HG02938 (cell line): ENCODE measurements at regions not wholly inside any gene's neighbourhood (a gene's known extent, or its start where the extent isn't known, plus 50 kb on each side); places are given as distances from the start of the nearest gene placed in this dataset.
"Not testable (repeated sequence)": the region's sequence is repeated elsewhere in the genome, so short reads cannot be mapped to it uniquely, and the experiment has no call there.

Experiments used
- ATAC-seq: cut with Tn5 transposase; IDR thresholded peaks from one replicate; pipeline ENCODE4 v1.9.1; 2021; ENCODE audit warnings: mild to moderate bottlenecking, moderate library complexity; ENCODE audit not compliant: unreplicated experiment

- no peak for ATAC-seq
Measured at GRCh38 chr11:81337756-81338155, 1395.9 kb downstream of the FAM181B start.

- ATAC-seq = no peak
Measured at GRCh38 chr11:81332276-81332675, 1401.4 kb downstream of the FAM181B start.

- ATAC-seq = no peak
Measured at GRCh38 chr11:81331611-81332235, 1401.9 kb downstream of the FAM181B start.

- ATAC-seq = no peak
Measured at GRCh38 chr11:81331088-81331487, 1402.6 kb downstream of the FAM181B start.

GRCh38 chr11:81303038-81303664, 1430.5 kb downstream of the FAM181B start:
- ATAC-seq = no peak

- ATAC-seq = no peak
Measured at GRCh38 chr11:81301166-81301830, 1432.4 kb downstream of the FAM181B start.

GRCh38 chr11:81286959-81287358, 1446.7 kb downstream of the FAM181B start:
- ATAC-seq = no peak

GRCh38 chr11:81286550-81286949, 1447.1 kb downstream of the FAM181B start:
- ATAC-seq = no peak

- not testable (repeated sequence) for ATAC-seq
Measured at GRCh38 chr11:81280228-81280627, 1453.4 kb downstream of the FAM181B start.

GRCh38 chr11:81278991-81279390, 1454.7 kb downstream of the FAM181B start:
- no peak for ATAC-seq

- ATAC-seq = no peak
Measured at GRCh38 chr11:81270686-81271085, 1463.0 kb downstream of the FAM181B start.

GRCh38 chr11:81267246-81267645, 1466.4 kb downstream of the FAM181B start:
- no peak for ATAC-seq

- no peak for ATAC-seq
Measured at GRCh38 chr11:81259471-81259870, 1474.2 kb downstream of the FAM181B start.

- no peak for ATAC-seq
Measured at GRCh38 chr11:81255895-81256294, 1477.8 kb downstream of the FAM181B start.

- ATAC-seq = no peak
Measured at GRCh38 chr11:81253244-81253643, 1480.4 kb downstream of the FAM181B start.

GRCh38 chr11:81246941-81247340, 1486.7 kb downstream of the FAM181B start:
- ATAC-seq = no peak

- ATAC-seq = no peak
Measured at GRCh38 chr11:81245791-81246190, 1487.9 kb downstream of the FAM181B start.

- no peak for ATAC-seq
Measured at GRCh38 chr11:81241672-81242275, 1491.9 kb downstream of the FAM181B start.

GRCh38 chr11:81237139-81237538, 1496.5 kb downstream of the FAM181B start:
- ATAC-seq = no peak

GRCh38 chr11:81227409-81227808, 1506.3 kb downstream of the FAM181B start:
- not testable (repeated sequence) for ATAC-seq

GRCh38 chr11:81224396-81224795, 1509.3 kb downstream of the FAM181B start:
- no peak for ATAC-seq

- no peak for ATAC-seq
Measured at GRCh38 chr11:81222491-81222890, 1511.2 kb downstream of the FAM181B start.
